Neuronal stem cell (in vitro differentiated cells): ENCODE measurements at regions not wholly inside any gene's neighbourhood (a gene's known extent, or its start where the extent isn't known, plus 50 kb on each side); places are given as distances from the start of the nearest gene placed in this dataset.

Experiments used
- DNase-seq: peaks from one replicate; pipeline ENCODE4 v3.0.0-alpha.2; 2013; ENCODE audit warnings: low spot score
- H2AFZ ChIP-seq: one replicate; pipeline ENCODE4 v1.6.1; 2013; ENCODE audit warnings: mild to moderate bottlenecking, low read length, inconsistent platforms
- H2AK5ac ChIP-seq: 2 replicates; pipeline ENCODE4 v1.6.1; 2013; ENCODE audit warnings: low read depth, mild to moderate bottlenecking, inconsistent platforms, low read length, moderate library complexity, mixed read lengths
- H2BK120ac ChIP-seq: 2 replicates; pipeline ENCODE4 v1.6.1; 2013; ENCODE audit warnings: low read depth, mild to moderate bottlenecking, inconsistent platforms, low read length, moderate library complexity, mixed read lengths
- H2BK12ac ChIP-seq: one replicate; pipeline ENCODE4 v1.6.1; 2013; ENCODE audit warnings: low read length, inconsistent platforms
- H2BK15ac ChIP-seq: 2 replicates; pipeline ENCODE4 v1.6.1; 2013; ENCODE audit warnings: mild to moderate bottlenecking, low read length, inconsistent platforms, mixed read lengths
- H2BK5ac ChIP-seq: one replicate; pipeline ENCODE4 v1.6.1; 2013; ENCODE audit warnings: inconsistent platforms, mild to moderate bottlenecking, low read length, moderate library complexity
- H3K14ac ChIP-seq: one replicate; pipeline ENCODE4 v1.6.1; 2013; ENCODE audit warnings: low read length, inconsistent platforms
- H3K18ac ChIP-seq: 2 replicates; pipeline ENCODE4 v1.6.1; 2013; ENCODE audit warnings: low read length, inconsistent platforms
- H3K23ac ChIP-seq: 2 replicates; pipeline ENCODE4 v1.6.1; 2013; ENCODE audit warnings: low read depth, mild to moderate bottlenecking, mixed read lengths, low read length, inconsistent platforms; ENCODE audit not compliant: poor library complexity
- H3K27ac ChIP-seq: replicated peaks from 3 replicates; pipeline ENCODE4 v1.5.1; 2013; ENCODE audit warnings: low read length, inconsistent platforms
- H3K27me3 ChIP-seq, 3 experiments: 2 replicates each; pipeline ENCODE4 v1.6.1; 2013; ENCODE audit warnings: low read length in 3 of 3, mild to moderate bottlenecking in 2 of 3, inconsistent platforms in 1 of 3, low read depth in 1 of 3, mixed read lengths in 1 of 3, moderate library complexity in 1 of 3; ENCODE audit not compliant: control insufficient read depth in 3 of 3, insufficient read depth in 3 of 3
- H3K36me3 ChIP-seq, 2 donors: replicated peaks in 1 of 2; 2 replicates each; pipeline ENCODE4 v1.6.1; 2013; ENCODE audit warnings: low read length in 2 of 2; ENCODE audit not compliant: control insufficient read depth in 2 of 2, insufficient read depth in 2 of 2
- H3K4ac ChIP-seq: 2 replicates; pipeline ENCODE4 v1.6.1; 2013; ENCODE audit warnings: inconsistent platforms, mild to moderate bottlenecking, low read length, moderate library complexity
- H3K4me1 ChIP-seq, 2 donors: 1 replicate in 1 of 2; 2 replicates in 1 of 2; pipeline ENCODE4 v1.6.1; 2013; ENCODE audit warnings: low read length in 2 of 2, low read depth in 1 of 2; ENCODE audit not compliant: control insufficient read depth in 2 of 2, insufficient read depth in 1 of 2
- H3K4me2 ChIP-seq: one replicate; pipeline ENCODE4 v1.6.1; 2013; ENCODE audit warnings: mild to moderate bottlenecking, low read length, inconsistent platforms; ENCODE audit not compliant: insufficient read depth, poor library complexity, severe bottlenecking
- H3K4me3 ChIP-seq, 2 donors: 2 replicates each; pipeline ENCODE4 v1.5.1; 2013; ENCODE audit warnings: low read length in 2 of 2, mild to moderate bottlenecking in 2 of 2, inconsistent platforms in 1 of 2, moderate library complexity in 1 of 2
- H3K79me1 ChIP-seq: one replicate; pipeline ENCODE4 v1.6.1; 2013; ENCODE audit warnings: low read depth, mild to moderate bottlenecking, inconsistent platforms, low read length, moderate library complexity
- H3K9ac ChIP-seq: one replicate; pipeline ENCODE4 v1.6.1; 2013; ENCODE audit warnings: mild to moderate bottlenecking, low read depth, low read length, inconsistent platforms; ENCODE audit not compliant: poor library complexity
- H3K9me3 ChIP-seq, 2 donors: replicated peaks in 1 of 2; 2 replicates each; pipeline versions ENCODE3 to v1.6.1; 2013; ENCODE audit warnings: low read length in 2 of 2, mild to moderate bottlenecking in 2 of 2, inconsistent platforms in 1 of 2, low read depth in 1 of 2, mixed read lengths in 1 of 2, moderate library complexity in 1 of 2; ENCODE audit not compliant: control insufficient read depth in 2 of 2, insufficient read depth in 1 of 2
- H4K8ac ChIP-seq: one replicate; pipeline ENCODE4 v1.6.1; 2013; ENCODE audit warnings: low read depth, mild to moderate bottlenecking, inconsistent platforms, low read length, moderate library complexity
- H4K91ac ChIP-seq: one replicate; pipeline ENCODE4 v1.6.1; 2013; ENCODE audit warnings: low read length, low read depth, mild to moderate bottlenecking, inconsistent platforms; ENCODE audit not compliant: poor library complexity
- WGBS, 2 donors: extraction: QIAGEN DNeasy Blood & Tissue Kit; methylation state at CpG; one replicate each; pipeline ENCODE4 v1.1.7; 2013; ENCODE audit warnings: missing lambda C conversion rate in 2 of 2, mixed read lengths in 1 of 2; ENCODE audit not compliant: insufficient read length in 2 of 2, insufficient replicate concordance in 1 of 2; ENCODE audit errors: extremely low coverage in 2 of 2; 5-methylcytosine and 5-hydroxymethylcytosine counted together

- Histone ChIP-seq H2AK5ac (no peak overlapping the region), H3K27ac (no peak overlapping the region), H3K23ac (no peak overlapping the region), H3K36me3 (no peaks in the 10 kb centered on the region), H3K79me1 (no peaks in the 10 kb centered on the region), H3K4me1 (peaks cover 45 to 65% of the 10 kb centered on the region in 2 donors), H4K91ac (no peak overlapping the region), H4K8ac (no peak overlapping the region), H3K27me3 (no peaks in the 10 kb centered on the region), H2BK120ac (no peak overlapping the region), H2BK15ac (no peak overlapping the region), H3K4me2 (no peak overlapping the region), H3K9ac (no peak overlapping the region), H2BK5ac (no peak overlapping the region), H3K4me3 (no peak overlapping the region), H3K14ac (no peak overlapping the region), H3K4ac (no peak overlapping the region), H3K9me3 (no peaks in the 10 kb centered on the region), H3K18ac (no peak overlapping the region), H2AFZ (peak overlapping the region; percentile 27), H2BK12ac (no peak overlapping the region)
- no CpG with 5 or more reads among the region's 9 CpGs for WGBS, 2 donors
- no peak for DNase-seq
Observed at GRCh38 chr1:234722270-234722704, 112.3 kb upstream of the IRF2BP2 start.

DNA sequence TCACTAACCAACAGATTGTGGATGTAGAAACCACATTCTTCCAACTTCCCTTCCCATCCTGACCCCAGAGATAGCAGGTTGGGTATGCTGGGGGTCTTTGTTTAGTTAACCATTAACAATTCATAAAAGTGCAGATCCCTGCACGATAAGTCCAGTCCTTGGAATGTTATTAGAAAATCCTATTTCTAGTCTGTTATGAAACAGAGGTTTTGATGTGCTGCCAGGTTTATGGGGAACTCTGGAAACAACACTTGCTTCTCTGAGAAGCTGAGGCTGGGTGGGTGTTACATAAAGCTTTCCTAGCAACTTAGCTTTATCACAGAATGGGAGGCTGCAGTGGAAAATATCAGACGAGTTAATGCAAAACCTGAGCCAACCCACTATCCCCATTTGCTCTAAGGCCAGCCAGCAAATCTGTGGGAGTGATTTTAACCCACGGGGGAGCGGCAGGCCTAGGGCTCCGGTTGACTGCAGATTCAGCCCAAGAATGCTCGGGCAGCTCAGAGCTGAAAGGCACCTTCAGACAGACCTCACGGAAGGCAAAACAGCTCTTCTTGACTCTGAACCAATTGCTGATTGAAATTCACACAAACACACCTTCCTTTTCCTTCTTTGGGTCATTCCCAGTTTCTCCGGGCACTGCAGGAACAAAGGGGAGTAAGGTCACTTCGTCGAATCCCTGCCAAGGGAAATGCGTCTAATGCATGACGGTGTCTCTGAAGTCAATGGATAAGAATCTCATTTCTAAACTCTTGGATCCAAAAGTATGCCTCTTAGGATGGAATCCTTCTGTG lies 111.7 kb upstream of the IRF2BP2 start:
- Histone ChIP-seq H2BK120ac (no peak overlapping the region), H3K9ac (no peak overlapping the region), H2BK15ac (no peak overlapping the region), H3K4me1 (peaks cover 42 to 64% of the 10 kb centered on the region in 2 donors), H3K27me3 (no peaks in the 10 kb centered on the region), H2BK12ac (no peak overlapping the region), H4K91ac (no peak overlapping the region), H3K4me2 (no peak overlapping the region), H4K8ac (no peak overlapping the region), H3K36me3 (no peaks in the 10 kb centered on the region), H3K79me1 (no peaks in the 10 kb centered on the region), H3K4ac (no peak overlapping the region), H3K23ac (no peak overlapping the region), H3K14ac (no peak overlapping the region), H2AFZ (peak overlapping the region; percentile 27), H2AK5ac (no peak overlapping the region), H3K18ac (no peak overlapping the region), H3K9me3 (no peaks in the 10 kb centered on the region), H3K4me3 (no peak overlapping the region), H2BK5ac (no peak overlapping the region), H3K27ac (no peak overlapping the region)
- no CpG with 5 or more reads among the region's 12 CpGs for WGBS, 2 donors
- no peak for DNase-seq

DNA sequence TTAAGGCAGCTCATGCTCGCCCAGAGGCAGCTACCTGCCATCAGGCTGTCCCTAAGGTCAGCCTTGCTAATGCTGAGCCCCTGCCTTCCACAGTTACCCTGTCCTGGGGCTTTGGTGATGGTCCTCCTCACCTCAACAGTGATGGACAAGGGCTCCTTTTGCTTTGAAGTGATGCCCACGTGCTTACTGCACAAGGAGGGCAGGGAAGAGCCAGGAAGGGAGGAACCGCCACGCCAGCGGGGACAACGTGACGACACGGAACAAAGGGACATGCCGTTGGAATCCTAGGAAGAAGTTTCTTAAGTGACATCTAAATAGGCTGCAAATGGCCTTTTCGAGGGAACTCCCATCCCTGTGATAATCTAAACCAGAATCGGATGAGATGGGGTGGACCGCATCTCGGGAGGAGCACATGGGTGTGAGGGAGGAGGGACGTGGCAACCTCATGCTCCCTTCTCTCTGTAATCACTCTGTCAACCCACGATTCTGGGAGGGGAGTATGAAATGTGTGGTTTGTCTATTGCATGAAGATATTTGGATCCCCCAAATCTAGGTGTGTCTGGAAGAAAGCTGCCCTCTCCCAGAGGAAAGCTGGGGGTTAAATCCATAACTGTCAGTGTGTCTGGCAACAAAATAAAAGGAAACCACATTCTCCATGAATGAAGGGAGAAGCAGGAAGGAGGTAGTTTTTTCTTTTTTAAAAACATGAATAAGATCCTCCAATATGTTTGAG lies 110.9 kb upstream of the IRF2BP2 start:
- Histone ChIP-seq H3K9me3 (no peaks in the 10 kb centered on the region), H2BK5ac (no peak overlapping the region), H3K14ac (no peak overlapping the region), H2BK15ac (peak overlapping the region; percentile 82), H3K27me3 (no peaks in the 10 kb centered on the region), H3K79me1 (no peaks in the 10 kb centered on the region), H3K4me3 (no peak overlapping the region), H2AFZ (no peak overlapping the region), H3K36me3 (no peaks in the 10 kb centered on the region), H3K4ac (peak overlapping the region; percentile 8), H3K4me2 (no peak overlapping the region), H2AK5ac (peak overlapping the region; percentile 53), H2BK120ac (no peak overlapping the region), H2BK12ac (no peak overlapping the region), H4K8ac (no peak overlapping the region), H4K91ac (no peak overlapping the region), H3K18ac (peak overlapping the region; percentile 73), H3K4me1 (peaks cover 34 to 58% of the 10 kb centered on the region in 2 donors), H3K9ac (no peak overlapping the region), H3K27ac (no peak overlapping the region), H3K23ac (peak overlapping the region; percentile 37)
- WGBS, 2 donors, result no CpG with 5 or more reads among the region's 15 CpGs
- DNase-seq, result no peak
